ENCODE measurements at regions not wholly inside any gene's neighbourhood (a gene's known extent, or its start where the extent isn't known, plus 50 kb on each side); places are given as distances from the start of the nearest gene placed in this dataset.

DNA sequence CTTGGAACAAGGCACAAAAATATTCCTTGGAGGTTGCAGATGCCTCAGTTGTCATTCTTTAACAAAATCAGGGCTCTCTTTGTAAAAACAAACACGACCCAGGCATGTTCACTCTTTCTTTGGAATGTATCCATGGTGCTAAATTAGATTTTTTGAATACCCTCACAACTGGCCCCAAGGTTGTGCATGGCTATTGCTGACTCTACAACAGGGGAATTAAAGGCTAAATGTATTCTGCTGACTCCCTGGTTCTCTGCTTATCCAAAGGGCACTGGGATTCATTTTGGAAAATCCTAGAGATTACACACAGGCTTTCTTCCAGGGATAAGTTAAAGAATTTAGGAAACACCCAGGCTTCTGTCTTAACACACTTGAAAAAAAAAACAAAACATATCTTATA is 332.5 kb downstream of the WDR11 start:
- Histone ChIP-seq H3K4me1 (ENCODE audit: insufficient read depth, low read length) (0 out of 2 replicates have a peak, but pooled peaks cover 4% of the 10 kb centered on the region), H3K27ac (ENCODE audit: low read depth, low read length) (no peak overlapping the region), H3K36me3 (ENCODE audit: insufficient read depth, low read length) (no peaks in the 10 kb centered on the region), H3K9me3 (ENCODE audit: insufficient read depth, low read depth, low read length) (no peaks in the 10 kb centered on the region), H3K4me3 (ENCODE audit: low read length) (no peak overlapping the region), H3K9ac (ENCODE audit: low read depth, low read length) (no peak overlapping the region), H3K27me3 (ENCODE audit: insufficient read depth, low read length) (no peaks in the 10 kb centered on the region)
- WGBS: 71% methylated on average over 1 of the region's 1 CpG

DNA sequence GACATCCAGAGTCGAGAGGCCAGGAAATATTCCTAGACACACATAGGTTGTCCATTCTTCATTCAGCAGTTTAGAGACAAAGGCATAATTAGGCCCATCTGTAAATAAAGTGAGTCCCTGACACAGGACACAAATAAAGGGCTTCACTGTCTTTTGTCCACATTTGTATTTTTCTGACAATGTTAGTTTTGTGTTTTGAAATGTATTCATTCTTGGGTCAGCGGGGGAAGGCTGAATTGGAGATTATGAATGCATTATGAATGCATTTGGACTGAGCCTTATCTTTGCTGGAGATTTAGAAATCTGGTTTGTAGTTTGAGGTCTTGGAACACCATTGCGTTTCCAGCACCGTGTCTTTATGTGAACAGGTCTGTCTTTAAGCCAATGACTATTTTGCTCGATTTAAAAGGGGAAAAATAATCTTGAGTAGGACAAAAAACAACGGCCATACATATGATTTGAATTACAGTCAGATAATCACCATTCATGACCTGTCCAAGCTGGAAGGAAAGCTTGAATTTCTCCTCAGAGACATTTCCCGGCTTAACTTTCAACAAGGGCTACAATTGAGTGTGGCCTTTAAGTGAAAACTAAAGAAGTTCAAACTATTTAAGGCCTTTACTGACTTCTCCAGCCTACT is 334.8 kb downstream of the WDR11 start:
- no peaks in the 10 kb centered on the region for H3K9me3 ChIP-seq (ENCODE audit: insufficient read depth, low read depth, low read length)
- H3K9ac ChIP-seq (ENCODE audit: low read depth, low read length): no peak overlapping the region
- no peak overlapping the region for H3K4me3 ChIP-seq (ENCODE audit: low read length)
- 0 out of 2 replicates have a peak, but pooled peaks cover 4% of the 10 kb centered on the region for H3K4me1 ChIP-seq (ENCODE audit: insufficient read depth, low read length)
- H3K27ac ChIP-seq (ENCODE audit: low read depth, low read length): no peak overlapping the region
- H3K36me3 ChIP-seq (ENCODE audit: insufficient read depth, low read length): no peaks in the 10 kb centered on the region
- H3K27me3 ChIP-seq (ENCODE audit: insufficient read depth, low read length): no peaks in the 10 kb centered on the region
- 92% methylated on average over 7 of the region's 7 CpGs for WGBS

DNA sequence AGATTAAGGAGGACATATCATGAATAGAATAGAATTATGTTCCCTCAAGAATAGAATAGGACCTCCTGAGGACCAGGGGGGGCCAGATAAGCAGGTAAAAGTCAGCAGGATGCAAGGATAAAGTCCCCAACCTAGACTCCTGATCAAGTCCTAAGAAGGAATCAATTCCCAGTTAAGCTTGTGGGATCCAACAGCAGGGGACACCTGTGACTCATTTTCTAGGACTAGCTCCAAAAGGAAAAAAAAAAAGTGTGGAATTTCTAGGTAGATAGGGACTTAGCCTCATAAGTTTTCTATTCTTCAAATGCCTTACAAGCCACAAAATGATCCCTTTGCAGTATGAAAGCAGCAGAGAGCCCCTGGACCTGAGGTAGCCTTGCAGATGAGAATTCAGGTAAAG is 336.2 kb downstream of the WDR11 start:
- no peak overlapping the region for H3K4me3 ChIP-seq (ENCODE audit: low read length)
- no peak overlapping the region for H3K9ac ChIP-seq (ENCODE audit: low read depth, low read length)
- no peaks in the 10 kb centered on the region for H3K9me3 ChIP-seq (ENCODE audit: insufficient read depth, low read depth, low read length)
- H3K27ac ChIP-seq (ENCODE audit: low read depth, low read length): no peak overlapping the region
- H3K27me3 ChIP-seq (ENCODE audit: insufficient read depth, low read length): no peaks in the 10 kb centered on the region
- 0 out of 2 replicates have a peak, but pooled peaks cover 4% of the 10 kb centered on the region for H3K4me1 ChIP-seq (ENCODE audit: insufficient read depth, low read length)
- no peaks in the 10 kb centered on the region for H3K36me3 ChIP-seq (ENCODE audit: insufficient read depth, low read length)

- Histone ChIP-seq H3K27me3 (ENCODE audit: insufficient read depth, low read length) (no peaks in the 10 kb centered on the region), H3K27ac (ENCODE audit: low read depth, low read length) (no peak overlapping the region), H3K9ac (ENCODE audit: low read depth, low read length) (no peak overlapping the region), H3K9me3 (ENCODE audit: insufficient read depth, low read depth, low read length) (no peaks in the 10 kb centered on the region), H3K36me3 (ENCODE audit: insufficient read depth, low read length) (no peaks in the 10 kb centered on the region), H3K4me3 (ENCODE audit: low read length) (no peak overlapping the region), H3K4me1 (ENCODE audit: insufficient read depth, low read length) (0 out of 2 replicates have a peak, but pooled peaks cover 4% of the 10 kb centered on the region)
- 75% methylated on average over 6 of the region's 6 CpGs for WGBS
Observed at GRCh38 chr10:121188005-121188404, 336.8 kb downstream of the WDR11 start.

DNA sequence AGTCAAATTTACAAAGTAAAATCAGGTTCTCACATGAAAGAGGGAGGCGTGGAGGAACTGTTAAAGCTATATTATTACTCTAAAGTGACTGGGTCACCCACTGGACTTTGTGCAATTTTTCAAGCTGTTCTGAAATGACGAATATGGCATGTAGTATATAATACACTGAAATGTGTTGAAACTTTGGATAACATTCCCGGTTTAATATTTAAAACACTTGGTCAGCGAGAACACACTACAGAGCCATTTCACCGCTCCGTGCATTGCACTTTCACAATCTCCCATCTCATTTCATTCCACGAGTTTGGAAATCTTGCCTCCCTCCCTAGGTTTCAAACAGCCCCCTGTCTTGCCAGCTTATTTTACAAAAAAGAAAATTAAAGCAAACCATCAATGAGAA is 337.9 kb downstream of the WDR11 start:
- H3K27ac ChIP-seq (ENCODE audit: low read depth, low read length): no peak overlapping the region
- WGBS: 86% methylated on average over 7 of the region's 7 CpGs
- no peaks in the 10 kb centered on the region for H3K27me3 ChIP-seq (ENCODE audit: insufficient read depth, low read length)

DNA sequence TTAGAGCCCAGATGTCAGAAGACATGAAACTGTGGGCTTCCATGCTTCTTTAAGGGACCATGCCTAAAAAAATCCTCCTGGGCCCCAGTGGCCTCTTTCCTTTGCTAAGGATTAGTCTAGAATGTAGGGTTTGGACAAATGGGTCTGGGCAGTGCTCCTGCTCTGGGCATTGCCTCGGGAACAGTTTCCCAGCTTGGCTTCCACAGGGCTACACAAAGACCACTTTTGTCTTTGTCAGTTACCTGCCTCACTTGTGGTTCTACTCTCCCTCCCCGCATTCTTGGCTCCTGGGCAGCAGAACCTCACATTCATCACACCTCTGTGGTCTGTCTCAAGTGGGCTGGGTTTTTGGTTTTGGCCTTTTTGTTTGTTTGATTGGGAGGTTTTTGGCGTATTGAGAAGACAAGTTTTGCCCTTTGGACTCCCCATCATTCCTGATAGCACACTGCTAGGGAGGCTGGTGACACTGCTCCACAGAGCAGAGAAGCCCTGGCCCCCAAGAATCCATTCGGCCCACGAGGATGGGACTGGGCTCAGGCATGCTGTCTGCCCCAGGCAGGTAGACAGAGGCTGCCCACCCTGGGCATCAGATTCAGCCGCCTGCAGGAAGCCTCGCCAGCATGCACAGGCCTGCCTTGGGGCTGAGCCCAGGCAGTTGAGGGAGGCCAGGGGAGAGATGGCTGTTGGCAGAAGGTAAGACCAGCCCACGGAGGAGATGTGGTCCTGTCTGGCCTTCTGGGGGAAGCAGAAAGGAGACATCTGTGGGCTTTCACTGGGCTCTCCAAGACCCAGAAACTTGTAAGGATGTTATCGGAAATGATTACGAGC is 343.7 kb downstream of the WDR11 start:
- Histone ChIP-seq H3K9ac (ENCODE audit: low read depth, low read length) (no peak overlapping the region), H3K4me3 (ENCODE audit: low read length) (no peak overlapping the region), H3K27me3 (ENCODE audit: insufficient read depth, low read length) (no peaks in the 10 kb centered on the region), H3K9me3 (ENCODE audit: insufficient read depth, low read depth, low read length) (no peaks in the 10 kb centered on the region), H3K36me3 (ENCODE audit: insufficient read depth, low read length) (no peaks in the 10 kb centered on the region), H3K27ac (ENCODE audit: low read depth, low read length) (no peak overlapping the region), H3K4me1 (ENCODE audit: insufficient read depth, low read length) (no peaks in the 10 kb centered on the region)
- 75% methylated on average over 10 of the region's 10 CpGs for WGBS

More for the DNA sequence above, 337.9 kb downstream of the WDR11 start:
- Histone ChIP-seq H3K9me3 (ENCODE audit: insufficient read depth, low read depth, low read length) (no peaks in the 10 kb centered on the region), H3K4me3 (ENCODE audit: low read length) (no peak overlapping the region), H3K36me3 (ENCODE audit: insufficient read depth, low read length) (no peaks in the 10 kb centered on the region), H3K4me1 (ENCODE audit: insufficient read depth, low read length) (0 out of 2 replicates have a peak, but pooled peaks cover 4% of the 10 kb centered on the region), H3K9ac (ENCODE audit: low read depth, low read length) (no peak overlapping the region)

DNA sequence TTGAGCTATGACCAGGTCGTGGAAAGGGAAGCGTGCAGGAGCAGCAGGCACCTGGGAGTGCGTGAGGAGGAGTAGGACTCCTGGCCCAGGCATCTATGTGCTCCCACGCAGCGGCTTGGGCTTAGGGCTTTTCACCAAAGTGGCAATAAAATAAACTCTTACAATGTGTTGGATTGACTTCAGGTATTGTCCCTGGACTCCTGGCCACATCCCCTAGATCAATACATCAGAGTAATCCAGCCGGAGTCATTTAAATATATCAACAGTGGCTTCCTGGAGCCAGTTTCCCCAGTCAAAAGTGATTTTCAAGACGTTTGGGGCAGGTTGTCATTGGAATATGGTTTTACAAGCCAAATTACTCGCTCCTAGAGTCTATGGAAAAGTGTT is 344.4 kb downstream of the WDR11 start:
- no peak overlapping the region for H3K9ac ChIP-seq (ENCODE audit: low read depth, low read length)
- no peak overlapping the region for H3K4me3 ChIP-seq (ENCODE audit: low read length)
- H3K9me3 ChIP-seq (ENCODE audit: insufficient read depth, low read depth, low read length): no peaks in the 10 kb centered on the region
- no peaks in the 10 kb centered on the region for H3K27me3 ChIP-seq (ENCODE audit: insufficient read depth, low read length)
- no peaks in the 10 kb centered on the region for H3K4me1 ChIP-seq (ENCODE audit: insufficient read depth, low read length)
- WGBS: 79% methylated on average over 8 of the region's 8 CpGs
- no peak overlapping the region for H3K27ac ChIP-seq (ENCODE audit: low read depth, low read length)
- H3K36me3 ChIP-seq (ENCODE audit: insufficient read depth, low read length): no peaks in the 10 kb centered on the region

DNA sequence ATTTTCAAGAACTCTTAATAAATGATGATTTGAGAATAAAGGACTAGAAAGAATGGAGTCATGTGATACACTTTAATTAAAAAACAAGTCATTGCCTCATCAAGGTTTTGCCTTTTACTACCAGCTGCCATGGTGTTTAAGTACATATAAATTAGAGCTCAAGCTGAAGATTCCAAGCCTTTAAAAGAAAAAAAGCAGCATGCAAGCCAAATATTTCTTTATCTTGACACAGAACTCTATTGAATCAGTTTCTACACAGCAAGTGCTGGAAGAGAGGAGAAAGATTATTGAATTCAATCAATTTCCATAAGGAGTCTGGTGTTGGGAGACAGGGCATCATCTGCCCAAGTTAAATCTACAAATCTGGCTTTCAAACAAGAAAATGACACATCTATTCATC is 347.9 kb downstream of the WDR11 start:
- Histone ChIP-seq H3K36me3 (ENCODE audit: insufficient read depth, low read length) (no peaks in the 10 kb centered on the region), H3K9ac (ENCODE audit: low read depth, low read length) (no peak overlapping the region), H3K27ac (ENCODE audit: low read depth, low read length) (no peak overlapping the region), H3K4me1 (ENCODE audit: insufficient read depth, low read length) (no peaks in the 10 kb centered on the region), H3K4me3 (ENCODE audit: low read length) (no peak overlapping the region), H3K9me3 (ENCODE audit: insufficient read depth, low read depth, low read length) (no peaks in the 10 kb centered on the region), H3K27me3 (ENCODE audit: insufficient read depth, low read length) (no peaks in the 10 kb centered on the region)

DNA sequence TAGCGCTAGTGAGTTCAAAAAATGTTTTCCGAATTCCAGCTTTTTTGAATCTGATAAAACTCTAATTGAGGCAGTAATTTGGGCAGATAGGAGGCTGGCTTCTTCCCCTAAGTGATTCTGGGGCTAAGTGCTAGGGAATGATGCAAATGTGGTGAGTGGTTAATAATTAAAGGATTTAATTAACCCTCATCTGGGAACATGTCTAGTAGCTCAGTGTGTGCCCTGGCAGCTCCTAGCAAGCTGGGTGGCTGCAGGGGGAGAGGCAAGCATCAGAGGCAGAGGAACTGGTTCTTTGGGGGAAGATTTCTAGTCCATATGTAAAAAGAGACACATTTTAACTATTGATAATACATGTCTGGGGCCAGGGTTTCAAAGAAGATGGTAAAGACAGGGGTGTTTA is 354.5 kb downstream of the WDR11 start:
- Histone ChIP-seq H3K9me3 (ENCODE audit: insufficient read depth, low read depth, low read length) (no peaks in the 10 kb centered on the region), H3K9ac (ENCODE audit: low read depth, low read length) (no peak overlapping the region), H3K4me3 (ENCODE audit: low read length) (no peak overlapping the region), H3K4me1 (ENCODE audit: insufficient read depth, low read length) (no peaks in the 10 kb centered on the region), H3K27ac (ENCODE audit: low read depth, low read length) (no peak overlapping the region), H3K36me3 (ENCODE audit: insufficient read depth, low read length) (no peaks in the 10 kb centered on the region), H3K27me3 (ENCODE audit: insufficient read depth, low read length) (no peaks in the 10 kb centered on the region)
- 91% methylated on average over 2 of the region's 2 CpGs for WGBS

DNA sequence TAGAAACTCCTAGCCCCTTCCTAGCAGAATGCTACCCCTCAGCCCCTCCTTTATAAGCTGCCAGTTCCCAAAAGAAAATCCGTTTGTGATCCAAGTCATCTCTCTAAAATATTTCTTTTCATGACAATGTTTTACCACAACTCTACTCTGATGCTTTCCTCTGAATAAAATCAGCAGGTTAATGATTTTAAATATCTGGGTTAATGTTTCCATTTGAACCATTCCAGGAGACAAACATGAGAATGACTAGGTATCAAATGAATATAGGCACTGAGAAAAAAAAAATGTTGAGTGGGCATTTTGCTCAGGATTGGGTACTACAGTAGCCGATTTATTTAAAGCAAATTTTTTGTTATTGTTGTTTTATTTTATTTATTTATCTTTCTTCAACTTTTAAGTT is 360.3 kb downstream of the WDR11 start:
- Histone ChIP-seq H3K4me3 (ENCODE audit: low read length) (no peak overlapping the region), H3K4me1 (ENCODE audit: insufficient read depth, low read length) (no peaks in the 10 kb centered on the region), H3K9me3 (ENCODE audit: insufficient read depth, low read depth, low read length) (no peaks in the 10 kb centered on the region), H3K27ac (ENCODE audit: low read depth, low read length) (no peak overlapping the region), H3K9ac (ENCODE audit: low read depth, low read length) (no peak overlapping the region), H3K36me3 (ENCODE audit: insufficient read depth, low read length) (no peaks in the 10 kb centered on the region), H3K27me3 (ENCODE audit: insufficient read depth, low read length) (no peaks in the 10 kb centered on the region)
- WGBS: 91% methylated on average over 1 of the region's 2 CpGs

- no peaks in the 10 kb centered on the region for H3K9me3 ChIP-seq (ENCODE audit: insufficient read depth, low read depth, low read length)
- H3K27ac ChIP-seq (ENCODE audit: low read depth, low read length): no peak overlapping the region
- H3K27me3 ChIP-seq (ENCODE audit: insufficient read depth, low read length): no peaks in the 10 kb centered on the region
- no peaks in the 10 kb centered on the region for H3K36me3 ChIP-seq (ENCODE audit: insufficient read depth, low read length)
- WGBS: 96% methylated on average over 3 of the region's 4 CpGs
- H3K4me1 ChIP-seq (ENCODE audit: insufficient read depth, low read length): no peaks in the 10 kb centered on the region
- no peak overlapping the region for H3K4me3 ChIP-seq (ENCODE audit: low read length)
- no peak overlapping the region for H3K9ac ChIP-seq (ENCODE audit: low read depth, low read length)
Observed at GRCh38 chr10:121213437-121213836, 362.3 kb downstream of the WDR11 start.
